NCI-H526 (cell line): ENCODE measurements at regions not wholly inside any gene's neighbourhood (a gene's known extent, or its start where the extent isn't known, plus 50 kb on each side); places are given as distances from the start of the nearest gene placed in this dataset.

ENCODE experiments used
- DNase-seq, 2 experiments: peaks; one replicate each; lab custom pipeline; 2025; lab: John Stamatoyannopoulos, UW

DNA sequence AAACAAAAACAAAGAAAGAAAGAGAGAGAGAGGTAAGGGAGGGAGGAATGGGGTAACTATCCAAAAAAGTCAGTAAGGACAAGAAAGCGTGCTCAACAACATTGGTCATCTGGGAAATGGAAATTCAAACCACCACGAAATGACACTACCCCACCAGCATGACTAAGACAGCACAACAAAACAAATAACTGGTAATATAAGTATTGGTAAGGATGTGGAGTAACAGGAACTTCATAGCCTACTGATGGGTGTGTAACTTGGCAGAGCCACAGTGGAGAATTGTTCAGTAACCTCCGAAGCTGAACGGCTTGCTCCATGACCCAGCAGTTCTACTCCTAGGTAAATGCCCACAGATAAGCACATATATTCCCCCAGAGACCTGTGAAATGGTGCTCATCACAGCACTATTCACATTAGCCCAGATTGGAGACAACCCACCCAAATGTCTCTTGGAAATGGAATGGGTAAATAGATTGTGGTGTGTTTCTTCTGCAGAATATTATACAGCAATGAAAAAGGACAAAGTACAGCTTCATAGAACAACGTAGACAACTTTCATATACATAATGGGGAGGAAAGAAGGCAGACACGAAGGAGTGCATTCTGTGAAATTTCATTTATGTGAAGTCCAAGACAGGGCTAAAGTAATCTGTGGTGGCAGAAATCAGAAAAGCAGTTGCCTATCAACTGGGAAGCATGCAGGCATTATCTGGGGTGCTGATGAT lies 95.5 kb upstream of the ATP6AP2 start:
- no peak for DNase-seq

DNA sequence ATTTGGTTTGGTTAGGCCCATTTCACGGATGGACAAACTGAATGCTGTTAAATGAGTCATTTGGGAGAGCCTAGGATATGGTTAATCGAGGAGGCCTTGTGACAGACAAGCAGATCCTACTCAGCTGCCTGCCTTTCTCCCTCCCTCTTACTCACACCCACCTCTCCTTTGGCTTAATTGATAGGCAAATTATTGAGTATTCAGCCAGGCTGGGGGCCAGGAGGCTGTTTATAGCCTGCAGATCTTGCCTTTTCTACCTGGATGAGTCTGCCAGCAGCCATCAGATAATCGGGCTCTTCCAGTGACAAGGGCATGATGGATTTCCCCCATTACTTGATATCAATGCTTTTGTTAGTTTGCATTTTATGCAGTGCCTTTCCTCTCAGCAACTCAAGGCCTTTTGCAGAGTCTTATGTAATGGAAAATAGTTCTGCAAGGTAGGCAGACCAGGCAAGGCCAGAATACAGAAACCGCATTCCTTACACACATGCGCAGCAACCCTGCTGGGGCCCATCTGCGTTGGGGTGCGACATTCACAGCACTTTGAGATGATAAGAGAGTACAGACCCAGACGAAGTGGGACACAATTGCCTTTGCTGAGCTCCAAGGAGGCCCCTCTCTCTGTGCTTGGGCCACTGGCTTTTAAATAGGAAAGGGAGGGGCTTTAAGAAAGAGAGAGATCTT lies 96.2 kb upstream of the ATP6AP2 start:
- peak; percentile 15 to 40 for DNase-seq

DNA sequence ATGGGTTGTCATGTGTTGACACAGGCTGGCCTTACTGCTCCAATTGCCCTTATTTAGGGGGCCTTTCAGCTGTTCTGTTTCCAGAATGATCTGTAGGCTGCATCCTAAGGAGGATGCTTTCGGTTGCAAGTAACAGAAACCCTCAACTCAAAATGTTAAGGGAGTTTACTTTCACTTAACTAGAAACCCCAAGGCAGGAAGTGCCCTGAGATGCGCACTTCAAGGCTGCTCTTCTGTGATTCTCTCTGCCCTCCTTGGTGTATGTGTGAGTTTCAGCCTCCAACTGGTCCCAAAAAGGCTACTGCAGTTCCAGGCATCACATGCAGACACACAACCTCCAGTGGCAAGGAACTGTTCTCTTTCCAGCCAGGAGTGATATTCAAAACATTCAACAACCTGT lies 97.3 kb upstream of the ATP6AP2 start:
- no peak for DNase-seq

DNA sequence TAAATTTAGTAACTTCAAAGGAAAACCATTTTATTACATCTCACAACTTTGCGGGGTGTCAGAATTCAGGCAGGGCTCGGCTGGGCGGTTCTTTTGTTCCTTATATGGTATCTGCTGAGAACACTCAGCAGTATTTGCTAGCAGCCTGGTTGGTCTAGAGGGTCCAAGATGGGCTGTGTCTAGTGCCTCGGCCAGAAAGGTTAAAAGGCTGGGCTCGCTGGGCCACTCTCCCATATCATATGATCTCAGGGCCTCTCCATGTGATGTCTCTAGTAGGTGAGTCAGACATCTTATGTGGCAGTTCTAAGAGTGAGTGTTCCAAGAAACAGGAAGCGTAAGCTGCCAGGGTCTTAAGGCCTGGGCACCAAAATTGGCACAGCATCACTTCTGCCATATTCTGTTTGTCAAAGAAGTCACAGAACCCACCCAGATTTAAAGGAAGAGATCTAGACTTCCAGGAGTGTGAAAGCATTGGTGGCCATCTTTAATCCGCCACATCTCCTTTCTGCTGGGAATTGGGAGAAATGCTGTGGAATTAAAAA lies 100.9 kb upstream of the ATP6AP2 start:
- DNase-seq, result no peak

DNA sequence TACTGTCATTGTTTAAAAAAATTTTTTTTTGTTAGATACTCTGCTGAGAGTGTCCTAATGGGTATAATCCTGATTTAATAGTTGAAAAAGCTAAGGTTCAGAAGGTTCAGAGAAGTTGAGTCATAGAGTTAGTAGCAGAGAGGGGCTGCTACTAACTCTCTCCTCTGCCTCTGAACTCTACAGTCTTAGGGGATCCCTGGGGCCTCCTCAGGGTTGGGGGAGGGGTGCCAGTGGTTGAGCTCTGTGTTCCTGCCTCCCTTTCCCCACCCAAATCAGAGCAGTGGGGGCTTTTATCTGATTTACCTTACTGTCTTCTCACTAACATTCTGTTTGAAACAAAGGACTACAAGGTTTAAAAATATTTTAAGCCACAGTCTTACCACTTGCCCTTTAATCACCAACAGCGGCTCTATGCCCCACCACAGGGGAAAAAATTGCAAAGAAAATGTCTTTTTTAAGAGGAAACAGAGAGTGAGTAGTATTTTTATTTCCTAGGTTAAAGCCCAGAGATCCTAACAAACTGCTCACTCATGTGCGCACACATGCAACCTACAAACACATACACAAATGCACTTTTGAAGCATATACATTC lies 102.2 kb upstream of the ATP6AP2 start:
- DNase-seq, result no peak

DNA sequence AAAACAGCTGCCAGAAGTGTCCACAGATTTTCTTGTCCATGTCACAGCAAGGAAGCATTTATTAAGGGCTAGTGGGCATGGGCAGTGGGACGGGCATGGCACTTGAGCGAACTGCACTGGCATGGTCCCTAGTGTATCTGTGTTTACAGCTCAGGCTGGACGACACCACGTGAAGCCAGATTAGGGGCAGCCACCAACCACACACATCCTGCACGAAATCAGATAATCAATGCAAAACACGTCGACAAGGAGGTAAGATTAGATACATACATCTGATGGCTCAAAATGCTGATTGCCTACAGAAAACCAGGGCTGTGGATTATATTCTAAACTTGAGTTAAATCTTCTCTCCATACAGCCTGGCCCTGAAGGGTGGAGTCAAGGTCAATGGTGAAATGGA lies 103.8 kb upstream of the ATP6AP2 start:
- no peak for DNase-seq

DNA sequence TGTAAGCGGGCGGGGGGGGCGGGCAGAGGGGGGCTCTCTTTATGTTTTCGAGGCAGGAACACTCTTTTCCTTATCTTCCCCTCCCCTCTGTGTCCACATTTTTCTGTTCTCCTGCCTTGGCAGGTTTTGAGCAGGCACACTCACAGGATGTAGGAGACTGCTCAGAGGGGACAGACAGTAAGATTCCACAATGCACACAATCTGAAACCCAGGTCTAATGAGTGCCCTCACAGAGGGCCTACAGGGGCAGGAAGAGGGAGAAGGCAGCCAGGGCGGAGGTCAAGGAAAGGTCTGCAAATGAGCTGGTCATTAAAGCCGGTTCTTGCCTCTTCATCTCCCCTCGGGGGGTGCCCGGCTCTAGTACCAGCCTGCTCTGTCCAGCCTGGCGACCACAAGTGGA lies 106.1 kb upstream of the ATP6AP2 start:
- DNase-seq, result no peak

DNA sequence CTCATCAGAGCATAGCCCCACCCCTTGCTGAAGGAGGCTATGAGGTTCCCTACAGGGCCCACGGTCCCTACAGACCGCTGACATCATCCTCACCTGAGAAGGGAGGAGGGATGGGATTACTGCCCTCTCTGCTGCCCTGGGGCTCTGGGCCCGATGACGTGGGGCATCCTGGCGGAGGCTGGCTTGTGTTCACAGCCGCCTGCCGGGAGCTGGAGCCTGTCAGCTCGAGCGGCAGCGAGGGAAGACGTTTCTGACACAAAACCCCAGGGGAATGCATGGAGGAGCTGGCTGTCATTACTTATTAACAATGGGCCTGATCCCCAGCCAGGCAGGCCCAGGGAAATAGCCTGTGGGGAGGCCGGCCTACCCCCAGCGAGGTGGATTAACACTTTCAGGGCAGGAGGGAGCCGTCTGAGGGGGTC lies 106.6 kb upstream of the ATP6AP2 start:
- DNase-seq, result peak; percentile 52 to 82

DNA sequence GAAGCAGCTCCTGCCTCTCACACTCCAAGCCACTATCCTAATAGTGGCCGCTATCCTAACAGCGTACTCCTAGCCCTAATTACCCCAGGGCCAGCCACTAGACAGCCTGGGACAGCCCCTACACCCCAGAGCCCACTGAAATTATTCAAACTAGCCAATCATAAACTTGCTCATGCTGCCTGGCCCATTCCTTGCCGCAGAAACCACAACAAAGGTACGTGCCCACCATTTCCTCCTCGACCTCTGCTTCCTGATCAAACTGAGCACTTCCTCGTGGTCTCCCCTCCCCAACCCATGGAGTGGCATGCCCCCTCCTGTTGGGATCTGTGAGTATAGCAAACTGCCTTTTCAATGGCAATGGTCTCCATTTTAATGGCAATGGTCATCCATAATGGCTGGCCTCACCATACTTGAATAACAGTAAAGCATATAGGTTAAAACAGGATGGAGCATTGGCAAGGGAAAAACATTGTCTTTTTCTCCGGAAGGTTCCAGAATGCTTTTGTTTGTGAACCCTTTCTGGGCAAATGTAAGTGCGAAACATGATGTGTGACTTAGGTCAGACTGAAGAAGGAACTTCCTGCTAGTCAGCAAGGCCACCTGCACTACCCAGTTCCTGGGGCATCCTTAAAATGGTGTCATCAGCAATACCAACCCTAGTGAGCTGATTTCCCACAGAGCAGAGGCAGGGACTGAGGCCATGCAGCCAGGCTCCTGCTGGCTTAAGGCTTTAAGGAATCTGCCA lies 107.1 kb upstream of the ATP6AP2 start:
- DNase-seq, result no peak

DNA sequence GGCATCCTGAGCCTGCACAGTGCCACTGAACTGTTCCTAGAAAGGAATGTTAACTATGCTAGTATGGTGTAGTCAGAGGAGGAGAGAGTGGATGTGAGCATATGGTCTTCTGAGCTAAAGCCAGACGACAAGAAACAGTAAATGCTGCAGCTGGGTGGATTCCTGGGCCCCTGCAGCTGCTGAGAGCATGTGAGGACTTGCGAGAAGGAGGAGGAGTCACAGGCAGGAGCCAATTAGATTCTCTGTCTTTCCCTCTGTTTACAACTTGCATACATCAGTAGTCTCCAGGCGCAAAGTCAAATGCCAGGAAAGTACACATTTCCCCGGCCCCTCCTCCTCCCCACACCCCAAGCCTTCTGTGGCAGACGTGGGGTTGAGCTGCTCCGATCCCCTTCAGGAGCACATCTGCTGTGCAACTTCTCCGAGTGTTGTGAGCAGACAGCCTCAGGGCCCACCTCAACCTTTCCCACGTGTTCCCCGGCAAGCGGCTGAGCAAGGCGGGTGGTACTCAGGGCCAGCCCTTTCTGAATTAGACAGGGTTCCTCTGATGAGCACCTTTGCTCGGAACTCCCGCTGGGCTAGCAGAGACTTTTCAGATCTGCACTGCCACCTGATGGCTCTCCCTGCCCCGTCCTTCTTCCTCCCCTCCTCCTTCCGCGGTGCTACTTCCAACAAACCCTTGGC lies 108.7 kb upstream of the ATP6AP2 start:
- peak; percentile 83 to 85 for DNase-seq

DNA sequence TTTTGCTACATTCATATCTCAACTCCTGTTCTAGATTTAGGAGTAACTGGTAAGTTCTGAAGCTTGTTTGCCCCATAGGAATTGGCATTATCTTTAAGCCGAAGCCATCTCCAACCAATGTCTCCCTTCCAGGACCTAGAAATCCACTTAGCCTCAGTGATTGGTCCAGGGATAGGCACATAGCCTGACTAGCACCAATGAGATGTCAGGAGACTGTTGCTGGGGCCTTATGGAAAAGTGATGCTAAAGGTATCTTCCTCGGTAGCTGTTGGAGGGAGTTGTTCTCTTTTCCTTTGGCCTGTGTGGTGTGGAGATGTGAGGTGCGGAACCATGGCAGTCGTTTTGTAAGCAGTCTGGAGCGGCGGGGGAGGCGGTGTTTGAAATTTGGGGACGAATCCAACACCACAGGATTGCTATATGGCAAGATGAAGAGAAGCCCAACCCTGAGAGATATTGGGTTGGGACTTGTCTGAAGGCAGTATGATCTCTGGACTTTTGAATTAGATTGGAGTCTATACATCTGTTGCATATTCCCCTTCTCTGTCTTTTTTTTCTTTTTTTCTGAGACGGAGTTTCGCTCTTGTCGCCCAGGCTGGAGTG lies 109.8 kb upstream of the ATP6AP2 start:
- DNase-seq, result peak in 1 of 2 experiments; percentile 43

DNA sequence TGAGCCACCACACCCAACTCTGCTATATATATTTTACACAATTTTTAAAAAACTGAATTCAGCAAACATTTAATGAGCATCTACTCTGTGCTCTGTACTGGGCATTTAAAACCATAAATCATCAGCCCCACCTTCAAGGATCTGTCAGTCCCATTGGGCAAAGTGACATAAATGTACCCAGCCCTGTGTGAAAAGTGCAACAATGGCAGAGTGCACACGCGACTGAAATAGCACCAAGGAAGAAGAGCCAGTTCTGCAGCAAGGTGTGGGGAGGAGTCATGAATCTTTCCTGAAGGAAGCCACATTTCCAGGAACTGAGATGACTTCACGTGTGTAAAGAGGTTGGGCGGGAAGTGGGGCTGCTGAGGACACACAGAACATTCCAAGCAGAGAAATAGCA lies 111.5 kb upstream of the ATP6AP2 start:
- DNase-seq, result no peak

DNA sequence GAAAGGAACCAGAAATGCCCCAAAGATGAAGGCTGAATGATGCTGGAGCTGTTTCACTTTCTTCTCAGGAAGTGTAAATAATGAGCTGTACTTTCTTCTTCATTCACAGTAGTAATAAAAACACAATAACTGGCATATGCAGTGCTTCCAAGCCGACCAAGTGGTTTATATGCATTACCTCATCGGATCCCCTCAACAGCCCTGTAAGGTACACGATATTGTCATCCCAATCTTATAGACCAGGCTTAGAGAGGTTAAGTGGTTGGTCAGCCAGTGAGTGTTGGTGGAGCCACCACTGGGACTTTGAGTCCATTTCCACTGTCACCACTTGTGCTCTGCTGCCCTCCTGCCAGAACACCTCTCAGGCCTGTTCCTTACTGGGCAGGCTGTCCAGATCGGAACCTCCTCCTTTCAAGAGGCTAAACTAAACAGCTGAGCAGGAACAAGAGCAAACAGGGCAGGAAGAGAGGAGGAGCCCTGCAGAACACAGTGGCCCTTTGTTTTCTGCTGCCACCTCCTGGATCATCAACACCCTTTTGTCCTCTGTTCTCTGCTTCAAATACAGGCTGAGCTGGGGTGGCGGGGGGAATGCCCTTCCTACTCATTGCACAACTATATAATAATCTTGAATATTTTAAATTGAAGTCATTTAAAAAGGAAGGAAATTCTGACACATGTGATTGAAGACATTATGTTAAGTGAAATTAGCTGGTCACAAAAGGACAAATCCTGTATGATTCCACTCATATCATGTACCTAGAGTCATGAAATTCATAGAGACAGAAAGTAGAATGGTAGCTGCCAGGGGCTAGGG lies 112.5 kb upstream of the ATP6AP2 start:
- DNase-seq, result peak; percentile 77 to 92

DNA sequence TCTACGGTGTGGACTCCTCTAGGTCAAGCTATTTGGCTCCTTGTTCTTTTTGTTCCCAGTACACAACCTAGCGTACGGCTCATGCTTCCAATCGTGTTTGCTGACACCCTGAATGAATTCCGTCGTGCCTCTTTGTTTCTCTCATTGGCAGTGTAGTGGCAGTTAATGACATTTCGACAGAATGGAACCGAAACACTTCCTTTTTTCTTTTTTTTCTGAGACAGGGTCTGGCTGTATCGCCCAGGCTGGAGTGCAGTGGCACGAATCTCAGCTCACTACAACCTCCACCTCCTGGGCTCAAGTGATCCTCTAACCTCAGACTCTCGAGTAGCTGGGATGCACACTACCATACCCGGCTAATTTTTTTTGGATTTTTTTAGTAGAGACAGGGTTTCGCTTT lies 113.3 kb upstream of the ATP6AP2 start:
- no peak for DNase-seq

DNA sequence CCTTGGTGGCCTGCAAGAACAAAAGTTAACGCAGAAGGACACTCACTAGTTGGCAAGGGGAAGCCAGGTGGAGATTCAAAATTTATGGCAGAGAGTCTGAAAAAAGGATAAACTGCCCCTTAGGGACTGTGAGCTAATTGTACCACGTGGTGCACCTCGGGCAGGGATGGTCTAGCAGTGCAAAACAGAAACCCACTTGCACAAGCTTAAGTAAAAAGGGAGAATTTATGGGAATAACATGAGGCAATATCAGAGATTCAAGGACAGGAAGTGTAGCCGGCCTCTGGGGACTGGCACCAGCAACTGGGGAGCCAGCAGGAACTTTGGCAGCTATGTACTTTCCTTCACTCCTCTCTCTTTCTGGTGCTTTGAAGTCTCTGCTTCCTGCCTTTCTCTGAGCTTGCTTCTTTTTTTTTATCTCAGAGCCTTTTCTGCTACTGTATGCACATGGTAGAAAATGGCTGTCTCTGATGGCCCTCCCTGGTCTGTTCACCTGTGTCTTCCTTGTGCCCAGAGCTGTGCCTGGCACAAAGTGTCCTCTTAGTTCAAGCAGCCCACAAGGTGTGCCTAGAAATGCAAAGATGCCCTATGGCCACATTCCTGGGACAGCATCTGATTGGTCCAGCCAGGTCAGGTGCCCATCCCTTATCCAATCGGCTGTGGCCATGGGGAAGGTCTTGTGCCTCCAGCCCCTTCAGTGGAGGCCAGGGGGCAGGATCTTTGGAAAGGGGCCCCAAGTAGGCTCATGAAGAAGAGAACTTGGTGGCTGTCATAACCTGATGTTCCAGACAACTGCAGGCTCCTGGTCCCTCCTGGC lies 114.8 kb upstream of the ATP6AP2 start:
- DNase-seq, result no peak

DNA sequence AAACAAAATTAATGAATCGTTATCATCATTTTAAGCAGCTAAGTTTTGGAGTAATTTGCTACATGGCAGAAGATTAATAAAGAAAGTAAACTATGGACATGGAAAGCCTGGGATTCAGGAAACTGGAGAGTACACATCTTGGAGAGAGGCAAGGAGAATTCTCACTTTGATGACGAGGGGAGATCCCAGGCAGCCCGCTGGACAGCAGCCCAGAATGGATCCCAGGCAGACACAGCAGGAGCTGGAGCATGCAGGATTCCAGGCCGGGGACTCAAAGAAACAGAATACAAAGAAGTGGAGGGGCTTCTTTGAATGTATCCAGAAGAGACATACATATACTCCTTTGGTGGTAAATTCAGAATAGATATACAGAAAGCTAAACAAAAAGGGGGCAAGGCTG lies 118.0 kb upstream of the ATP6AP2 start:
- no peak for DNase-seq

DNA sequence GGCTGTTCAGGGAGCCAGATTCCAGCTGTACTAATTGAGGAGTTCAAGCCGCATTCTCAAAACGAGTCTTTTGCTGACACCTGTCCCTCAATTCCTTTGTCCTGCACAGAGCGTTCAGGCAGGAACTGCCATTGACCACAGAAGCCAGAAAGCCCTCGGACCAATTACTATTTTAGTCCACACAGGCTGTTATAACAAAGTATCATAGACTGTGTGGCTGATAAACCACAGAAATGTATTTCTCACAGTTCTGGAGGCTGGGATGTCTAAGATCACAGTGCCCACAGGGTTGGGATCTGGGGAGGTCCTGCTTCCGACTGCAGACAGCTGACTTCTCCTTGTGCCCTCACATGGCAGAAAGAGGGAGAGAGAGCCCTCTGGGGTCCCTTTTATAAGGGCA lies 119.8 kb upstream of the ATP6AP2 start:
- DNase-seq, result no peak

DNA sequence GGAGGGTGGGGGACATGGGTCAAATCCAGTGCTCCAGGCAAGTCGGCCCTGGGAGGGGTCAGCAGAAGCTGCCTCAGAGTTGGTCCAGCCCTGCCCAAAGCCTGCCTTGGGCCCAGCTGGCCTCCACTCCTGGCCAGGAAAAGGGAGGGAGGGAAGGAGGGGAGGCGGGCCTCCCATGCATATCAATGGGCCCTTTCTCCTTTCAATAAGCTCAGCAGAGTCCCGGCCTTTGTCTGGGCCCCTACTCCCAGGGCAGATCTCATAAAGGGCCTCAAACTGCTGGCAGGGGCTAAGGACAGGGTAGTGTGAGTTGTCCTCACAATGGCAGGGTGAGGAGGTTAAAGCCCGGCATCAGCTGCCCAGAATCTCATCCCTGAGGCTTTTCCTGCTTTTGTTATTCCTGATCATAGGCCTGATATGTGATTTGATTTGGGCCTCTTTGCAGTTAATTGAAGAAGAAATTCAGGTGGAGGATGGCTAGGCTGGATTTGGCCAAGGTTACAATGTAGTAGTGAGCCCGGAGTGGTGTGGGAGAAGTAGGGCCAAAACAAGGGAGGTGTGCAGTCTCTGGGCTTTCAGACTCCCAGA lies 121.1 kb upstream of the ATP6AP2 start:
- no peak for DNase-seq

DNA sequence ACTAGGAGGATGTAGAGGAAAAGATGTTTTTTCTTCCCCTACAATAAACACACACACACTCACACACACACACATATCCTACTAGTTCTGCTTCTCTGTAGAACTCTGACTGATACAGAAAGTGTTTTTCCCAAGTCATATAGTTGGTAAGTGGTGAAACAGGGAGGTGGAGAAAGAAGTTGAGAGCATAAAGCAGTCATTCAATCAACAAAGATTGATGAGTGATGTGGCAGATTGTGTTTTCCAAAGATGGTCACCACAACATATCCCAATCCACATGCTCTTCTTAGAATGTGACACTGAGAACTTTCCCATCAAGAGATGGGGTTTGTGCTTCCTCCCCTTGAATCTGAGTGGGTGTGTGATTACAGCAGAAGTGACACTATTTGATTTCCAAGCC lies 123.4 kb upstream of the ATP6AP2 start:
- DNase-seq, result no peak
